Embryonic facial prominence (tissue), 1 donor: ENCODE measurements at regions not wholly inside any gene's neighbourhood (a gene's known extent, or its start where the extent isn't known, plus 50 kb on each side); places are given as distances from the start of the nearest gene placed in this dataset.

Source experiments
- DNase-seq: peaks from one replicate; pipeline ENCODE4 v3.0.0-alpha.2; 2016; ENCODE audit errors: extremely low spot score

GRCh38 chr1:229964281-229964680 is 102.8 kb upstream of the GALNT2 start:
- no peak for DNase-seq

- no peak for DNase-seq
These were observed 96.3 kb upstream of the GALNT2 start for GRCh38 chr1:229970714-229971113.

- no peak for DNase-seq
These were observed 95.9 kb upstream of the GALNT2 start for GRCh38 chr1:229971141-229971540.

- DNase-seq: no peak
These were observed 94.3 kb upstream of the GALNT2 start for GRCh38 chr1:229972600-229973296.

- no peak for DNase-seq
These were observed 93.8 kb upstream of the GALNT2 start for GRCh38 chr1:229973297-229973612.

GRCh38 chr1:229975047-229975446 is 92.0 kb upstream of the GALNT2 start:
- DNase-seq: no peak

GRCh38 chr1:229980009-229980408 is 87.0 kb upstream of the GALNT2 start:
- DNase-seq: no peak

- DNase-seq: no peak
These were observed 85.3 kb upstream of the GALNT2 start for GRCh38 chr1:229981736-229982135.

- DNase-seq: no peak
These were observed 82.6 kb upstream of the GALNT2 start for GRCh38 chr1:229984310-229984991.

- no peak for DNase-seq
These were observed 81.9 kb upstream of the GALNT2 start for GRCh38 chr1:229984992-229985612.

GRCh38 chr1:229985613-229986010 is 81.4 kb upstream of the GALNT2 start:
- no peak for DNase-seq

GRCh38 chr1:229986737-229987337 is 80.2 kb upstream of the GALNT2 start:
- DNase-seq: no peak

- no peak for DNase-seq
These were observed 79.1 kb upstream of the GALNT2 start for GRCh38 chr1:229987953-229988352.

- DNase-seq: no peak
These were observed 78.5 kb upstream of the GALNT2 start for GRCh38 chr1:229988534-229988933.

- no peak for DNase-seq
These were observed 77.3 kb upstream of the GALNT2 start for GRCh38 chr1:229989591-229990248.

- no peak for DNase-seq
These were observed 76.7 kb upstream of the GALNT2 start for GRCh38 chr1:229990326-229990725.

GRCh38 chr1:229991104-229991513 is 75.9 kb upstream of the GALNT2 start:
- DNase-seq: no peak

GRCh38 chr1:229991724-229992333 is 75.2 kb upstream of the GALNT2 start:
- no peak for DNase-seq

- DNase-seq: no peak
These were observed 74.0 kb upstream of the GALNT2 start for GRCh38 chr1:229993060-229993459.

- DNase-seq: no peak
These were observed 73.1 kb upstream of the GALNT2 start for GRCh38 chr1:229993894-229994293.

GRCh38 chr1:229999004-229999670 is 67.9 kb upstream of the GALNT2 start:
- no peak for DNase-seq
